HG03066 (cell line): ENCODE measurements at regions not wholly inside any gene's neighbourhood (a gene's known extent, or its start where the extent isn't known, plus 50 kb on each side); places are given as distances from the start of the nearest gene placed in this dataset.
"Not testable (repeated sequence)": the region's sequence is repeated elsewhere in the genome, so short reads cannot be mapped to it uniquely, and the experiment has no call there.

Experiments used
- ATAC-seq: cut with Tn5 transposase; IDR thresholded peaks from one replicate; pipeline ENCODE4 v1.9.1; 2021; ENCODE audit warnings: low read depth; ENCODE audit not compliant: unreplicated experiment

- ATAC-seq: no peak
Observed at GRCh38 chr12:127934409-127934808, 332.6 kb upstream of the TMEM132C start.

DNA sequence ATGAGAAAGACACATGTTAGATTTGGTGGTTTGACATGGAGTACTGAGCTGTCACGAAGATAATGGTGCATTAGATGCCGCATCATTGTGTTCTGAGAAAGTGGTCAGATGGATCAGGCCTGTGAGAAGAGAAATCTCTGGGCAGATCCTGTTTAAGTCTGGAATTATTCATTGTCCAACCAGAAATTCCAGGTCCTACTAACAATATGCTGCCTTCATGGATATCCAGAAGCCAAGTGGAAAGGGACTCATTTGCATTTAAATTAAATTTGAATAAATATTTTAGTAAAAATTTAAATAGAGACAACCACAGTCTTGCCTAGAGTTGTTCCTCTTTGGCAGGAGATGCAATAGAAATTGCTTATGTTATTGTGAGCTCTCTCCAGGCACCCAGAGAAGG lies 330.5 kb upstream of the TMEM132C start:
- ATAC-seq: no peak

- ATAC-seq: no peak
Observed at GRCh38 chr12:127941332-127941731, 325.6 kb upstream of the TMEM132C start.

- ATAC-seq: no peak
Observed at GRCh38 chr12:127942981-127943380, 324.0 kb upstream of the TMEM132C start.

- no peak for ATAC-seq
Observed at GRCh38 chr12:127943481-127944210, 323.3 kb upstream of the TMEM132C start.

DNA sequence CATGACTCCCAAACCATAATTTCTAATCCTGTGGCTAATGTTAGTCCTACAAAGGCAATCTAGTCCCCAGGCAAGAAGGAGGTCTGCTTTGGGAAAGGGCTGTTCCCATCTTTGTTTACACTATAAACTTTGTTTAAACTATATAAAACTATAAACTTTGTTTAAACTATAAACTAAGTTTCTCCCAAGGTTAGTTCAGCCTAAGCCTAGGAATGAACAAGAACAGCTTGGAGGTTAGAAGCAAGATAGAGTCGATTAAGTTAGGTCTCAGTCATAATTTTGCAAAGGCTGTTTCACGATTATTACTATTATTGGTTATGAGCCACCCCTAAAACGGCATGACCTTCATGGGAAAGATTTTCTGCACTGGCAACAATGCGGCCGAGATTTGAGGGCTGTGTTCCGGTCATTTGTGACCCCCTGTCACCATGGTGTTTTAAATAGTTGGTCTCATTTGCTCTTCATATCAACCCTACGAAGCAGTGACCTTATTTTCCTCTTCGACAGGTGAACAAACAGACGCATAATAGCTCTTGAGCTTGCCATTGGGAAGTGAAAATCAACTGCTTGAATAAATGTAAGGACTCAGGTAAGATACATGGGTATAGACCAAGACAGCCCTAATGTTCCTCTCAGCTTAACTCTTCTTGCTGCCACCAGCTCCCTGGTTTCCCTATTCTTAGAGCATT lies 322.6 kb upstream of the TMEM132C start:
- ATAC-seq: no peak

DNA sequence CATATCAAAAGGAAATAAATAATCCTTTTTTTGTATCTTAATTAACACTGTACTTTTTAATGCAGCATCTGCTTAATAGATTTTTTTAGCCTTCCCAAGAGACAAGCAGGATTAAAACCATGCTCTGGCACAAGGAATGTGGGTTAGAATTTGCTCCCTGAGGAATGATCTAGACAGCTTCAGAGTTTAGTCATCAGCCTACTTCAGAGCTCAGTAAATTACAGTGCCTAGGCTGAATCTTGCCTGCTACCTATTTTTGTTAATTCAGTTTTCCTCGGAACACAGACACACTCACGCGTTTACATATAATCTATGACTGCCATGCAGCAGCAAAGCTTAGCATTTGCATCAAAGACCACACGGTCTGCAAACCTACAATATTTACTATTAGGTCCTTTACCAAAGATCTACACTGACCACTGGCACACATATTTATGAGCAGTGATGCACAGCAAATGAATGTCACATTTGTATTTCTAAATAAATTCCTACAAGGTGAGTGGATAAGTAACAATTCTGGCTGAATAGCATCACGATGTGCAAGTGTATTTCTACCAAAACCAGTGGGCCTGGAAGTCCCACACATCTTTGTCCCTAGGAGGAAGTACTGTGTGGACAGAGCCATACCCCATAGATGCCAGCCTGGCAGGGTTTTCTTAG lies 309.8 kb upstream of the TMEM132C start:
- ATAC-seq: no peak

GRCh38 chr12:127962303-127962702 lies 304.7 kb upstream of the TMEM132C start:
- no peak for ATAC-seq

DNA sequence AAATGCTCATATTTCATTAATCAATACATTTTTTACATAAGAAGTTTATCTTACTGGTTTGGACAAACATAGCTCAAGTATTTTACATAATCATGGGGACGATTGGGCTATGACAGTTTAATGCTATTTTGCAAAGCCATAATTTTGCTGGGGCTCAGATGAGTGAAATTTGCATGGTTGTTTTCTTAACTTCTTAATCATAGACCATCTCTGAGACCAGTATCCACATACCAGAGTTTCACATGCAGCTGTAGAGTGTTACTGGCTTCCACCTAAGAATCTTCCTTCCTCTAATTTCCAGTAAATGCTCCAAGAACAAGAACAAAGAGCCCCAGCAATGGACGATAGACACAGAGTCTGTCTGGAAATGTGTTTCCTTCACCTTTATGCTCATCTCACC lies 303.0 kb upstream of the TMEM132C start:
- no peak for ATAC-seq

- ATAC-seq: no peak
Observed at GRCh38 chr12:127964717-127965116, 302.3 kb upstream of the TMEM132C start.

DNA sequence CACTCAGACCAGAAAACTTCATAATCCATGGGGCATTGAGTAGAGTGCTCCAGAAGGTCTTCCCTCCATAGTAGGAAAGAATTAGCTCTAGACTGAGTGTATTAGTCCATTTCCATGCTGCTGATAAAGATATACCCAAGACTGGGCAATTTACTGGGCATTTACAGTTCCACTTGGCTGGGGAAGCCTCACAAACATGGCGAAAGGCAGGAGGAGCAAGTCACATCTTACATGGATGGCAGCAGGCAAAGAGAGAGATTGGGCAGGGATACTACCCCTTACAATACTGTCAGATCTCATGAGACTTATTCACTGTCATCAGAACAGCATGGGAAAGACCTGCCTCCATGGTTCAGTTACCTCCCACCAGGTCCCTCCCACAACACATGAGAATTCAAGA lies 300.6 kb upstream of the TMEM132C start:
- no peak for ATAC-seq

- ATAC-seq: no peak
Observed at GRCh38 chr12:127970491-127970890, 296.5 kb upstream of the TMEM132C start.

DNA sequence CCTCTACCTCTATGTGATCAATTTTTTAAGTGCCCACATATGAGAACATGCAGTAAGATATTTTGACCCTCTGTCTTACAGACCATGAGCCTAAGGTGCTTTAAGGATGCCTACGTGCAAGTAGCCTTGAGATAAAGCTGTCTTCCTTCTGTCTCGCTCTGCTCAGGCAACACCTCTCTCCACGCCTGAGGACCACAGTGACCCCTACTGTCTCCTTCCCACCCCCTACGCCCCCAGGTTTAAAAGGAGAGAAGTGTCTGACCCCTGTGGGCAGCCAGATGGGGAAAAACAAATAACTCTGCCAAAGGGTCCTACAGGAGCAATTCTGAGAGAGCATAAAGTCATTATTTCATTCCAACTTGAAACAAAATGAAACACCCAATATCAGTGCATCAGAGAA lies 286.4 kb upstream of the TMEM132C start:
- no peak for ATAC-seq

DNA sequence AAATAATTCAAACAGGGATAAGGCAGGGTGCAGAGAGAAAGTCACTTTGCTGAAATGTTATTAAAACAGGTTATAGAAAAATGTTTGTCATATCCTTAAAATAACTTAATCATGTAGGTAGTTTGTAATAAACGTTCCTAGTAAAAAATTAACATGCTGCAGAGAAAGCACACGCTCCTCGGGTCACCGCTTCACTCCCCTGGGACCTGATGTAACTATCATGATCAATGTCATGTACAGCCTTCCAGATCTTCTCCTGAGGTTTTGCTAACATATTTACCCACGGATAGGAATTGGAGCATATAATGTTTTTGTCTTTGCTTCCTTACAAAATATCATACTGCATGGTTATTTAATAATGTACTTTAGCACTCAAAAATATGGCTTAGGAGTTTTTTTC lies 285.1 kb upstream of the TMEM132C start:
- ATAC-seq: no peak

- not testable (repeated sequence) for ATAC-seq
Observed at GRCh38 chr12:127983213-127983791, 283.7 kb upstream of the TMEM132C start.

GRCh38 chr12:127984386-127985055 lies 282.4 kb upstream of the TMEM132C start:
- ATAC-seq: no peak

- ATAC-seq: no peak
Observed at GRCh38 chr12:127987199-127987901, 279.6 kb upstream of the TMEM132C start.

DNA sequence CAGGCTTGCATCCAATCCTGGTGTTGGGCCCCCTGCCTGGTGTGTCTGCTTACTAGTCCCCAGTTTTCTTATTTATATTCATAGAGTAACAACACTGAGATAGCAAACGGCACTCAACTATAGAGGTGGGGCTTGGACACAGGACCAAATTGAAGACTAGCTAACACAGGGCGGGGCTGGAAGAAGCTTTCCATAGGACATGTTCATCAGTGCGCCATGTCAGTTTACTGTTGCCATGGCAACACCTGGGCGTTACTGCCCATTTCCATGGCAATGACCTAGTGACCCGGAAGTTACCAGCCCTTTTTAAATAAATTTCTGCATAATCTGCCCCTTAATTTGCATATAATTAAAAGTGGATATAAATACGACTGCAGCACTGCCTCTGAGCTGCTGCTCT lies 275.5 kb upstream of the TMEM132C start:
- ATAC-seq: no peak

- ATAC-seq: no peak
Observed at GRCh38 chr12:127998988-127999387, 268.0 kb upstream of the TMEM132C start.

GRCh38 chr12:128004383-128004938 lies 262.5 kb upstream of the TMEM132C start:
- ATAC-seq: no peak
